MV-4-11 (cell line): ENCODE measurements at regions not wholly inside any gene's neighbourhood (a gene's known extent, or its start where the extent isn't known, plus 50 kb on each side); places are given as distances from the start of the nearest gene placed in this dataset.
"Not testable (repeated sequence)": the region's sequence is repeated elsewhere in the genome, so short reads cannot be mapped to it uniquely, and the experiment has no call there.

Experiments
- DNase-seq: peaks from one replicate; lab custom pipeline; 2025; lab: John Stamatoyannopoulos, UW

DNA sequence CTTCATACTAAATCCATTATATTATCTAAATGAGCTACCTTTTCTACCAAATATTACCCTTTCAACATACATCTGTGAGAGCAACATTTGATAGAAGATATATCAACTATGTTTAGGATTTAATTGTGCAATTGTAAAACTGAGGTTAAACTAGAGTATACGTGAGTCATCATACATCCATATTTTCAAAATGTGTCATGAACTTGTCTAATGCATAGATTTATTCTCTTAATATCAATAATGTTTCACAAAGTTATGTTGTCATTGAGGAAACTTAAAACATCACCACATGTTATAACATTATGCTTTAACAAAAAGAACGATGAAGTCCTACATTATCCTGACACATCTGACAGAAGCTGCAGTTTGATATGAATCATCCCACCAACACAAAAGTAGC is 645.5 kb upstream of the NOVA1 start:
- DNase-seq, result no peak

DNA sequence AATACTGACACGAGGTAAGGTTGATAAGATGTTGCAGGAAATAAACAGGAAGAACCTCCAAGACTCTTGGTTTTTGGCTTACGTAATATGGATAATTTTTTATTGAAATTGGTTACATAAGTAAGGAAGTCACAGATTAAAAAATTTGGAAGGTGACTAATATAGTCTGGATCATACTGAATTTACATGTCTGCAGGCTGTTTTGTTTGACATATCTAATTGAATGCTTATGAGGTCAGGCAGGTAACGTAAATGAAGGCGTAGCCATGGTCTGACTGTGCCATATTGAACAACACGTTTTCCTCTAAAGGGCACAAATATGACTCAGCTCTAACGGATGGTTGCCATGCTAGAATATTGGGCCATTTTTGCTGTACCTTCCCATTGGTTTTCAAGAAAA is 648.1 kb upstream of the NOVA1 start:
- DNase-seq, result no peak

DNA sequence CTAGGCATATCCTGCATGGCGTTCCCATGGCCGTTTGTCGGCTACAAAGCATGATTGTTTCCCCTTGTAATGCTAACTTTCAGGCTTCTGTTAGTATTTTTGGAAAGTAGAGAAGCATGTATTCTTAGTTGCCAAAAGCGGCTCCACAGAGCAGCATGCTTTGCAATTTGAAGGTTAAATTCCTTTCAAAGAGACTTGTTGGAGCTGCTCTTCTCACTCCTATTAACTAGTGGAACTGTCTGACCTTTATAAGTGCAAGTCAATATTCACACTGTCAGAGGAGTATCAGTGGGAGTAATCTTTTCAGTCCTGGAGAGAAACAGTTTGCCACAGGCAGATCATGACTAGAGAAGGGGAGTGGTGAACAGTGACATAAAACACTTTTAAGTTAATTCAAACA is 656.1 kb upstream of the NOVA1 start:
- DNase-seq, result no peak

DNA sequence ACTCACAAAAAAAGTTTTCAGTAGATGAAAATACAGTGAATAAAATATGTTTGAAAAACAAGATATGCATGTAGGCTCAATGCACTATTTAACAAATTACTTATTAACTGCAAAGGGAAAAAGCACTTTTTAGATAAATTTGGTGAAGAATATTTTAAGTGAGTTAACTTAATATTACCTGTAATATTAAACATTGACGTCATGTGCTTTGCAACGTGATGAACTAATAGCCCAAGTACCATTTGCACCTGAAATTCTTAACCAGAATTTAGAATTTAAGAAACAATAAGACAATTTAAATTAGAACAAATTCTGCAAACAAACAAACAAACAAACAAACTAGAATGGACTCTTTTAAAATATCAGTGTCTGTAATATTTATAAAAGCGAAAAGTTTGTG is 659.0 kb upstream of the NOVA1 start:
- no peak for DNase-seq

DNA sequence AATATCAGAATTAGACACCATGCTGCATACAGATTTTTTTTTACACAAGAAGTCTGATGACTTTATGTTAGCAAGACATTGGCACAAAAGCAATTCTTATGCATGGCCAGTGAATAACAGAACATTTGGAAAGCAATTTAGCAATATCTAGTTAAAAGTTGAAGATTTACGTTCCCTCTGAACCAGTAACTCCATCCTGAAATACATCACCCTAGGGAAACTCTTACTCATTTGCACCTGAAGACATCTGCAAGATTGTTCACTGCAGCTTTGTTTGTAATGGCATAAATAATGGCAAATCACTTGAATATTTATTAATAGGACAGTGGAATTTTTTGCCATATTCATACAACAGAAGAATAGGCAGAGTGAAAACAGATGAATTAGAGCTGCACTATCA is 670.0 kb upstream of the NOVA1 start:
- DNase-seq, result no peak

DNA sequence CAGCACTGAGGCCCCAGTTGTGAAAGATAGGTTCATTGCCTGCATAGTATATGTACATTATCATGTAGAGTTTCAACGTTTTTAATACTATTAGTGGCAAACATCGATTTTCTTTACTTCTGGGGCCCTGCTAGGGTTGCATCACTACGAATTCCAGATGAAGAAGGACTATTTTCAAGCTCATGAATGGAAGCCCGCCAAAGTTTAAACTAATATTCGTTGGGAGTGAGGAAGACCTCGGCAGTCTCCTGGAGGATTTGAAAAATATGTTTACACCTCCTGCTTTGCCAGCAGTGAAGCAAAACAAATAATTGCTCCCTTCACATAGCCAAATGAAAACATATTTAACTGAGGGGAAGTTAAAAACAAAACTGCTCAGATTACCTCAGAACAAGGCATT is 672.9 kb upstream of the NOVA1 start:
- no peak for DNase-seq

DNA sequence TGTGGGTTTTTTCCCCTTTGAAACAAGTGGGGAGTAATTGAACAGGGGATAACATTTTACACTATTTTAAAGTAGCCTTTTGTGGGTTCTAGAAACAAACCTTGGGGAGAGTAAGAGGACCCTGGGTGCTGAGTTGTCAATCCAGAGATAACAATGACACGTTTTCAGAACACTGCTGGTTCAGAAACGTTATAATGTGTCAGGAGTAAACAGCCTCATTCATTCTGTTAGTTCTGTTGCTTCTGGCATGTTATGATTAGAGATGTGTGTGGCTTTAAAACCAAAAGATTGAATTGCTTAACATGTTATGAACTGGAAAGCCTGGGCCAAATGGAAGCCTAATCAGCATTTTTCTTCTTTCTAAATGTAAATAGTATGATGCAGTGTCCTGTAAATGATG is 680.5 kb upstream of the NOVA1 start:
- no peak for DNase-seq

DNA sequence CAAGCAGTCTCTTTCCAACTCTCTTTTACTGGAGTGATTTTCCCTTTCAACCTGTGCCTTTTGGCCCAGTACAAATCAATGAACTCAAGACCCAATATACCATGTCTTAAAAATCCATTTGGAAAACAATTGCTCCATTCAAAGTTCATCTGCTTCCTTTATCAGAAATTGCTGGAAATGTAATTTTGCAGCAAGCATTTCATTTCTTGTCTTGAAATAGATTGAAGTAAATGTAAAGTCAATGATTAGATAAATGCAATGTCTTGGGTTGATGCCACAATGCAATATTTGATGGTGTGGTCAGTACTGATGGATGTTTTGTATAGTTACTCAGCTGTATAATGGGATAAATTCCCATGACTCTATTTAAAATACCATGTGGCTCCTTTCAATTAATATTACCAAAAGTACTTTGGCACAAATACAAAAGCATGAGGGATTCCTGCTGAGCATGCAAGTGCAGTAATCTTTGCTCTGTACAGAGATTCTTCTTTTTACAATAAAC is 707.7 kb upstream of the NOVA1 start:
- DNase-seq, result no peak

DNA sequence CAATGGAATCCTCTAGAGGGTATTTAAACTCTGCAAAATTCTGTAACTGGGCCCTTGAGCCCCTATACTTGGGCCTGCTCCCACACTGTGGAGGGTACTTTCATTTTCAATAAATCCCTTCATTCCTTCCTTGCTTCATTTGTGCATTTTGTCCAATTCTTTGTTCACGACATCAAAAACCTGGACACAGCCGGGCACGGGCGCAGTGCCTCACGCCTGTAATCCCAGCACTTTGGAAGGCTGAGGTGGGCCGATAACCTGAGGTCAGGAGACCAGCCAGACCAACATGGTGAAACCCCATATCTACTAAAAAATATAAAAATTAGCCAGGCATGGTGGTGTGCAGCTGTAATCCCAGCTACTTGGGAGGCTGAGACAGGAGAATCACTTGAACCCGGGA is 714.9 kb upstream of the NOVA1 start:
- DNase-seq, result not testable (repeated sequence)

DNA sequence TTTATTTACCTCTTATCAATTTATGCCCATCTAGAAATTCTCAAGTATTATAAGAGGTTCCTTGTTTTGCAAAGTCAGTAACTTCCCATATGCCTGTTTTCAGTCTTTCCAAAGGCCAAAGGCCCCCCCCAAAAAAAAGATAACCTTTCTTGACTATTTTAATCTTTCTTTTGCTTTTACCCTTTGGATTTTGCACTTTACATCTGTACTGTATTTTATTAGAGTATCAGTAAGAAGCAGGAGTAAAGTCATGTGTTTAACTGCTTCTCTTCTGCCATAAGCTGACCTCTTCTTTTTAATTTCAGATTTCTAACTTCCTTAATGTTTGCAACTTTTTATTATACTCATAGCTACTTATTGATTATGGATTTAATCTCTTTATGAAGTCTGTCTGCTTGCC is 716.4 kb upstream of the NOVA1 start:
- no peak for DNase-seq

DNA sequence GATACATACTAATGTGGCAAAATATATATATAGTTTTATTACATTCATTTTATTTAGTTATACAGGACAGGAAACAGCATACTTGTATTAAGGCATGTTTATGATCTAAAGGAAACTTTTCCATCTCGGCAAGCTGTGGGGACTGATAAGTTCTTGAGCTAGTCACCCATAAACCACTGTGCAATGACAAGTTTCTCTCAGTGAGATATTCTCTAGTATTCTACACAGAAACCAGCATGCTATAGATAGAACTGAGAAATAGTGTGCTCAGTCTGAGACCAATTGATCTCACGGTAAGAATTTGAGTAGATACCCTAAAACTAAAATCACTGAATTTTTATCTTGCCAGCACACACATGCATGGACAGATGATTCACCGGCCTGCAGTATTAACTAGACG is 717.6 kb upstream of the NOVA1 start:
- no peak for DNase-seq

DNA sequence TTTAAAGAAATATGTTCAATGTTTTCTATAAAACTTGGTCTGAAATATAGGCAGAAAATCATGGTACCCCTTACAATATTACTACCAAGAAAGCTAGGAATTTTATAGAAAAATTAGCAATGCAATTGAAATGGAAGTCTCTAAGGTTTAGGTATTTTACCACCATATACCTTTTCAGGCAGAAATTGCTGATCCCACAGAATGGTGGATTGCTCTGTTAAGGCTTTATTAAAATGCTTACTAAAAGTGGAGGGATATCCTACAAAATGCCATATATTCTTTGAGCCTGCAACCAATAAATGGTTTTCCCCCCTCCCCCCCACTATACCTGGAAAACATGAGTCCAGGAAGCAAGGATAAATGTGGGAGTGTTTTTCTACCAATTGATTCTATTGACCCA is 718.1 kb upstream of the NOVA1 start:
- DNase-seq, result no peak

DNA sequence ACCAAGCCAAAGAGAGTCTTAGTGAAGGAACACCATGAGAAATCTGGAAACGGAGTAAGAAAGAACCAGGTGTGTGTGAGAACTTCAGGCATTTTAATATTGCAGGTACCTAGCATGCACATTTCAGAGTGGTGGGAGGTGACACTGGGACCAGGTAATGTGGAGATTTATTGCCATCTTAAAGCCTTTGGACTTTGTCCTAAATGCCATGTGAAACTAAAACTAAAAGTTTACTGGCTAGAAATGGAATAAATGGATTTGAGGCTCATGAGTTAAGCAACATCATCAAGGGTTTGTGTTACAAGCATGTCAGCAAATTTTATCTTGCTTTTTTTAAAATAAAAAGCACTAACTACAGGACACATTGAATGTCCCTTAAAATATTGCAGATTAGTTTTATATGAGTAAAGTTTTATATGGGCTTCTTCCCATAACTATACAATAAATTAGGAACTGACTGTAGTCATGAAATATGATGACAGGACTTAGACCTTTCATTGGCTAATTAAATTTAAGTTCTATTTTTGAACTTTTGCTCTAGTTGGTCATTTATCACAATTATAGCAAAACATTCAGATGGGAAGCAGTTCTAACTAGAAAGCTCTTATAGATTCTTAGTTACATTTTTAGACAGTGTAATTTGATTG is 721.1 kb upstream of the NOVA1 start:
- DNase-seq, result no peak

DNA sequence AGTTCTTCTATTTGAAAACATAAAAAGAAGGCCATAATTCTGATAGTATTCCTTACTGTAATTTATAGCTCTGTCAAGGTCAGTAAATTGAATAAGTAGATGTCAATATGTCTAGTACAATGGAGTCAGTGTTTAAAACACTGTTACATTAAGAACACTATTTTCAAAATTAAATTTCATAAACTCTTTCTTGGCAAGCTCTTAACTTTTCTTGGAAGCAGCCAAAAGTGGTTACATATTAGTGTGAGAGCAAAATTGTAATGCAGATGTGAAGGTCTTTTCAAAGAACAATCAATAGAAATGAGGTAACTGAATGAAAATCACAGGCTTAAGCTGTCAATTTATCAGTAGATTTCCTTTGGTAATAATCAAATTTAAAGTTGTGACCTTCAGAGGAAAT is 722.4 kb upstream of the NOVA1 start:
- no peak for DNase-seq

DNA sequence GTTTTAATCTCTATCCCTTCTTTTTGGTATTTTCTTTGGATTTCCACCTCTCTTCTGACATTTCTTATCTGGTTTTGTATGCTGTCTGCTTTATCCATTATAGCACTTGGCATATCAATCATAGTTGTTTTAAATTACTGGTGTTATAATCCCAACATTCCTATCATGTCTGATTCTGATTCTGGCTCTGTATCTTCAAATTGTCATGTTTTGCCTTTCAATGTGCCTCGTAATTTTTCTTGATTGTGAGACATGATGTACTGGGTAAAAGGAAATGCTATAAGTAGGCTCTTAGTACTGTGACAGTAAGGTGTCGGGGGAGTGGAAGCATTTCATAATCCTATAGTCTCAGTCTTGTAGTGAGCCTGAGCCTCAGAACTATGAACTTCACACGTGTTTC is 729.3 kb upstream of the NOVA1 start:
- no peak for DNase-seq

DNA sequence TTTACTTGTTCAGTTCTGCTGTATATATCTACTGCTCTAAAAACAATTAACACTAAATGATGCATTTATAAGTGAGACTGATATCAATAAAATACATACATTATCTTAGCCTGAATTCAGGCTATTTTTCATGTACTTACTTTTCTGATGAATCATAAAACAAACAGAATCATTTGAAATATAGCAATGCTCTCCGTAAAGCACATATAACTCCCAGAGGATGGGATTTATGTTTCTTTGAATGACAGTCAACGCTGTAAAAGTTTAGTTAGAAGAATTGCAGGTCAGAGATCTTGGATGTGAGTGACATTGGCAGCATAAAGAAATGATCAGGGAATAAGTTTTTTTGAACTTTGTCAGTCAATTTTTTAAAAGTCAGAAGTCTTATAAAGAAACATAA is 740.2 kb upstream of the NOVA1 start:
- DNase-seq, result no peak

DNA sequence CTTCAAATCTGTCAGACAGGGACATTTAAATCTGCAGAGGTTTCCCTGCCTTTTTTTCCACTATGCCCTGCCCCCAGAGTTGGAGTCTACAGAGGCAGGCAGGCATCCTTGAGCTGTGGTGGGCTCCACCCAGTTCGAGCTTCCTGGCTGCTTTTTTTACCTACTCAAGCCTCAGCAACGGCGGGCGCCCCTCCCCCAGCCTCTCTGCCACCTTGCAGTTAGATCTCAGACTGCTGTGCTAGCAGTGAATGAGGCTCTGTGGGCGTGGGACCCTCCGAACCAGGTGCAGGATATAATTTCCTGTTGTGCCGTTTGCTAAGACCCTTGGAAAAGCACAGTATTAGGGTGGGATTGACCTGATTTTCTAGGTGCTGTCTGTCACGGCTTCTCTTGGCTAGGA is 765.2 kb upstream of the NOVA1 start:
- not testable (repeated sequence) for DNase-seq

DNA sequence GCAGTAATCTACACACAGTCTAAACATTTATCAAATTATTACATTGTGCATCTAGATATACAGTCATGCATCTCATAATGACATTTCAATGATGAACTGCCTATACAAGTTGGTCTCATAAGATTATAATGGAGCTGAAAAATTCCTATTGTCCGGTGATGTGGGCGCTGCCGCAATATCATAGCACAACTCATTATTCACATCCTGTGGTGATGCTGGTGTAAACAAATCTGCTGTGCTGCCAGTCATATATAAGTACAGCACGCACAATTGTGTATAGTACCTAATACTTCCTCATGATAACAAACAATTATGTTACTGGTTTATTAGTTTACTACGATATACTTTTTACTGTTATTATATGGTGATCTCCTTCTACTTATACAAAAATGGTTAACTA is 768.8 kb upstream of the NOVA1 start:
- no peak for DNase-seq

DNA sequence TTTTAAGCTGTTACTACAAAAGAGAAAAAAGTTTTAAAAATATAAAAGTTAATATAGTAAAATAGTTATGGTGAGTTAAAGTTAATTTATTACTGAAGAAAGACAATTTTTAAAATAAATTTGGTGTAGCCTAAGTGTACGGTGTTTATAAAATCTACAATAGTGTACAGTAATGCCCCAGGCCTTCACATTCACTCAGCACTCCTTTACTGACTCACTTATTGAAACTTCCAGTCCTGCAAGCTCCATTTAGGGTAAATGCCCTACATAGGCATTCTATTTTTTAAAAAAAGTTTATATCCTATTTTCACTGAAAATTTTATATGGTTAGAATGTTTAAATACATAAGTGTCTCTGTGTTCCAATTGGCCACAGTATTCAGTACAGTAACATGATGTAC is 769.5 kb upstream of the NOVA1 start:
- no peak for DNase-seq

DNA sequence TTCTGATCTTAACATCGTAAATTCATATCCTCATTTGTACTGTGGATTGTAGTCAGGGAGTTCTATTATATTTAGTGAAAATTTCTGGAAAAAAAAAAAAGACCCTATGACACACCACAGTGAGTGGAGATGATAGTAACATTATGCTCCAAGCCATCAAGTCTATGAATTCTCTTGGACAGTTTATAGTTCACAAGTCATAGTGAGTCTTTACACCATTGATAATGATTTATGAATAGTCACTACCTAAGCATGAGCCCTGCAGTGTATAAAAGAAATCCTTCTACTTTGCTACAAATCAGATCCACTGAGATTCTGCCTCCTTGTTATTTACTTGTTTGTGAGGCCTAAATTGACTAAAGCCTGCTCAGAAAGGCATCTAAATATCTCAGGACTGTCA is 772.2 kb upstream of the NOVA1 start:
- DNase-seq, result no peak

DNA sequence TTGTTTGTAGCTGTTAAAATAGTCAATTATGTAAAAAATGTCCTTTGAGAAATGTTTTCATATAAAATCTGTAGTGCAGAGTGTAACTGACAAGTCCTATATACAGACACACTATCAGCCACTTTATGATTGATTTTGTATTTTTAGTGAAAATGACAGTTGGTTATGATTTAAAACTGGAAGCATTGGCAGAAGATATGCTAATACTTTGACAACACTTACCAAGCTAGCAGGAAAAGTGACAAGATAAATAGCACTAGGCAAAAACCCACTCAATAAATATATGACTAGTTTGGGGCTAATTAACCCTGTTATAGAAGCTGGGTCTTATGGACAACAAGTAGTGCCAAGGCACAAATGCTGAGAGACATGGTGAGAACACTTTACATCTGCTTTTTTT is 772.9 kb upstream of the NOVA1 start:
- DNase-seq, result no peak

DNA sequence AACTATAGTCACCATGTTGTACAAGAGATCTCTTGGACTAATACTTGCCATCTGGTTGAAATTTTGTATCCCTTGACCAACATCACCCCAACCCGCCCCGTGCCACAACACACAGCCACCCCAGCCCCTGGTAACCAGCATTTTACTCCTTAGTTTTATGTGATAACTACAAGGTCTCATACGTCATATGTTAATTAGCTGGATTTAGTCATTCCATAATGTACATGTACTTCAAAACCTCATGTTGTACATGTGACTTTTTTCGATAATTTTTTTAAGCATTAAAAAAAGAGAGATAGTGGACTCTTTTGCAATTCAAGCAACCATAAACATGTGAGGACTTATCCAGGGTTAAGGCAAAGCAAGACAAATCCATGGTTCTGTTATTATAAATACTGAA is 773.4 kb upstream of the NOVA1 start:
- DNase-seq, result no peak

DNA sequence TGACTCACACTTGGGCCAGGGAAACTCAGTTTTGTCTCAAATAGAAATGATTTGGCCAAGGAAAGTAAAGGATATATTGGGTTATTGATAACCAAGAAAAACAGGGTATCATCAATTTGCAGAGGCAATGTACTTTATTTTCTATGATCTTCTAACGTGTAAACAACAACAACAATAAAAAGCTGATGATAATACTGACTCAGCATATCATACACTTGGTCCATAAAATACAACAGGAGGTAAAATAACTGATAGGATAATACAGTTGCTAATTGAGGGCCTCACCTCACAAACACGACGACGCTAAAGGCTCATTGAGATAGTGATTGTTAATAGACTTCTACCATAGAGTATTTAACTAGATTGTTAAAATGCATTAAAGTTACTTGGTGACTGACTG is 774.0 kb upstream of the NOVA1 start:
- no peak for DNase-seq

DNA sequence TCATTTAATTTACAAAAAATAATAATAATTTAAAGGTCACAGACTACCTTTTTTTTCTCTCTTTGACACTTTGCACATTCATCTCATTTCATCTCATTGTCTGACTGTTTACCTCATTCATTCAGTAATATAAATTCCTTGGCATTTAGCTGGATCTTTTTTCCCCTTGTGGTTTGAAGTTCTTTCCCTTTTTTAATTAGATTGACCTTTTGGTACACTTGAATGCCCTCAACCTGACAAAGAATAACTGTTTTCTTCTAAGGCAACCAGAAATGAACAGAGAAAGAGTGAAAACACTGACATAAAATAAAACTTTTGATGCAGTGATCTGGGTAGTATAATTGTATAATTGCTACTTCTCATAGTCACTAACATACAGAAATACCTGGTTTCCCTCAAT is 774.9 kb upstream of the NOVA1 start:
- DNase-seq, result no peak

DNA sequence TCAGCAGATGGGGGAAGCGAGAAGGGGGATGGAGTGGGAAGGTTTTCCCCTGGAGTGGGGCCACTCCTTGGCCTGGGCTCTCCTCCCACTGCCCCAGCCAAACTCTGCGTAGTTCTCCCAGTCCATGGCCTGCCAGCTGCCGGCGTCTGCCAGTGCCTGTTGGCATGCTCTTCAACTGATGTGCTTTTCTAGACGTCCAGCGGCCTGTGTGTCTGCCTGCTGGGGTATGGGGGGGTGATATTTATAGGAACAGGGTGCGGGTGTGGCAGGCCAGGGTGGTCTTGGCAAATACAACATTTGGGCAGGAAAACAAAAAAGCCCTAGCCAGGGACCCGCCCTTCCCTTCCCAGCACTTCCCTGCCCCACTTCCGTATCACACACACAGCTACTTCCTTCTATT is 786.3 kb upstream of the NOVA1 start:
- DNase-seq, result no peak
